GM19397 (cell line): ENCODE measurements at regions not wholly inside any gene's neighbourhood (a gene's known extent, or its start where the extent isn't known, plus 50 kb on each side); places are given as distances from the start of the nearest gene placed in this dataset.

Experiments used
- ATAC-seq: cut with Tn5 transposase; IDR thresholded peaks from one replicate; pipeline ENCODE4 v1.9.1; 2021; ENCODE audit warnings: mild to moderate bottlenecking, moderate library complexity; ENCODE audit not compliant: unreplicated experiment

- ATAC-seq, result peak; percentile 100
Measured at GRCh38 chr4:123564758-123565346, 168.3 kb downstream of the SPRY1 start.

- ATAC-seq, result no peak
Measured at GRCh38 chr4:123568936-123569335, 172.3 kb downstream of the SPRY1 start.

GRCh38 chr4:123569541-123569940 lies 172.9 kb downstream of the SPRY1 start:
- no peak for ATAC-seq

GRCh38 chr4:123573866-123574508 lies 177.4 kb downstream of the SPRY1 start:
- ATAC-seq, result no peak

- no peak for ATAC-seq
Measured at GRCh38 chr4:123575291-123575690, 178.7 kb downstream of the SPRY1 start.

GRCh38 chr4:123577225-123577906 lies 180.8 kb downstream of the SPRY1 start:
- no peak for ATAC-seq

- no peak for ATAC-seq
Measured at GRCh38 chr4:123578276-123579029, 181.9 kb downstream of the SPRY1 start.

GRCh38 chr4:123579961-123580360 lies 183.4 kb downstream of the SPRY1 start:
- ATAC-seq, result no peak

- no peak for ATAC-seq
Measured at GRCh38 chr4:123580981-123581664, 184.5 kb downstream of the SPRY1 start.

- no peak for ATAC-seq
Measured at GRCh38 chr4:123581802-123582201, 185.2 kb downstream of the SPRY1 start.

GRCh38 chr4:123583043-123583442 lies 186.4 kb downstream of the SPRY1 start:
- no peak for ATAC-seq

GRCh38 chr4:123585111-123585510 lies 188.5 kb downstream of the SPRY1 start:
- no peak for ATAC-seq

- peak; percentile 21 for ATAC-seq
Measured at GRCh38 chr4:123587983-123588494, 191.4 kb downstream of the SPRY1 start.

GRCh38 chr4:123588631-123589241 lies 192.1 kb downstream of the SPRY1 start:
- ATAC-seq, result peak; percentile 87

GRCh38 chr4:123589301-123589700 lies 192.7 kb downstream of the SPRY1 start:
- no peak for ATAC-seq

GRCh38 chr4:123591875-123592274 lies 195.3 kb downstream of the SPRY1 start:
- no peak for ATAC-seq

GRCh38 chr4:123593655-123594054 lies 197.1 kb downstream of the SPRY1 start:
- ATAC-seq, result no peak

- ATAC-seq, result no peak
Measured at GRCh38 chr4:123596805-123597204, 200.2 kb downstream of the SPRY1 start.

GRCh38 chr4:123597586-123597985 lies 201.0 kb downstream of the SPRY1 start:
- no peak for ATAC-seq

- ATAC-seq, result no peak
Measured at GRCh38 chr4:123598331-123598730, 201.7 kb downstream of the SPRY1 start.
